LoVo (cell line): ENCODE measurements at regions not wholly inside any gene's neighbourhood (a gene's known extent, or its start where the extent isn't known, plus 50 kb on each side); places are given as distances from the start of the nearest gene placed in this dataset.

Experiments used
- DNase-seq: peaks from one replicate; pipeline ENCODE4 v3.0.0-alpha.2; 2016; ENCODE audit warnings: low spot score

GRCh38 chr17:77647531-77647930 lies 311.0 kb upstream of the TNRC6C start:
- DNase-seq: no peak

DNA sequence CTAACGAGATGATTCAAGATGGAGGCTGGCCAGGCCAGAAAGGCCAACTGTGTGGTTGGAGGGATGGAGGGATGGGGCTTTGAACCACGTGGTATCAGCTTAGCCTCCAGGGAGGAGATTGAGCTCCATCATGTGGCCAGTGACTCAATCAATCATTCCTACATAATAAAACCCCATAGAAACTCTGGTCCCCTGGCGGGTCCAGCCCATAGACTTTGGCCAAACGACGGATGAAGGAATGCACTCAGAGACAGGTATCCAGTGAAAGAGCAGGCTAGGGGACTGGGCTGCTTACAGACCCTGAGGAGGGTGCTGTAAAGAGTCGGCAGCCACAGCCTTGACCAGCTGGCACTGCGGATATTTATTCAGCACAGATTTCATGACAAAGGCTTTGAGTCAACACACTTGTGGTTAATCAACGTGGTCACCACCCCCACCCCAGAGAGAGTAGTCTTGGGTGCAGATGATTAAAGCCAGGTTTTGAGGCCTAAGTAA lies 308.7 kb upstream of the TNRC6C start:
- DNase-seq: no peak

- no peak for DNase-seq
Observed at GRCh38 chr17:77651988-77652387, 306.5 kb upstream of the TNRC6C start.

DNA sequence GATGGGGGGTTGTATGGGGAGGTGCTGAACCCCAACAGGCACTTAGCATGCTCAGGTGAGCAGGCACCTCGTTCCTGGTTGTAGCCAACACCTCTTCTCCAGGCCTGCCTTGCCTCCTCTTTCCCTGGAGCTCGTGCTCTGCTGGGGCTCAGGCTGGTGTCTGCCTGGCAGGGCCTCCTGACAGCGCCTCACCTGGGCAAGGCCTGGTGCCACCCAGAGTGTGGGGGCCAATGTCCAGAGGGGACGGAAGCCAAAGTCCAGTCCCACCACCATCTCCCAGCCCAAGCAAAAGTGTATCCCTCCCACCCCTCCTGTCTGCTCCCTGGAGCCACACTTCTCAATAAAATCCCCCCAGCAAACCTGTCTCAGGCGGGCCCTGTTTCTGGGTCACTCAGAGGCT lies 304.2 kb upstream of the TNRC6C start:
- no peak for DNase-seq

DNA sequence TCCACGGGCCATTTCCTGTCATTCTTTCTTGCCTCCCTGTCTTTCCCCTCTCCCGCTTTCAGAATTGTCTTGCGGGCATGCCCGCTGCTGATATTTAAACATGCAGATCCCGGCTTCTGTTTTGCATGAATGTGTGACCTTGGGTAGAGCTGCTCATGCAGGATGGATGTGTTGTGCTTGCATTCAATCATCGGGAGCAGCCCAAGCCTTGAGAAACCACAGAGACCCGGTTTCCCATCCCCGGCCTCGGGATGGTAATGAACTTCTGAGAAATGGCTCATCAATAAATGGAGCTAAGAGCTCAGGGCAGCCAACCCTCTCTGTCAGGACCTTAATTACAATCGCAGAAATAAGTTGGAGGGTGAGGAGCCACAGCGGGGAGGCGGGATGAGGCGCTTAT lies 303.7 kb upstream of the TNRC6C start:
- DNase-seq: no peak

DNA sequence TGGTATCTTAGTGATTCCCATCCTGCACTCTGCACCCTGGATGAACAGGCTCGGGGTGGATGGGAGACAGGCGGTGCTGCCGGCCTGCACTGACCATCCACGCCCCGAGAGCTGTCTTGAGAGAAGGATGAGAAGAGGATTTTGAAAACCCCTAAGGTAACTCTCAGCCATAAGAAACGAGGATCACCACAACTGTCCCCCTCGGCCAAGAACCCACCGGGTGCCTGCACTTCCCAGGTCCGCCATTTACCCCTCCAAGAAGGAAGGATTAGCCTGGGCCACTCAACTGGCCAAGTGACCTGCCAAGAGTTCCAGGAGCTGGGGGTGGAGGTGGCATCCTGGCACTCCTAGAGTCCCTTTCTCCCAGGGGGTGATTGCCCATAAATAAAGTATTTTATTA lies 302.4 kb upstream of the TNRC6C start:
- DNase-seq: no peak

DNA sequence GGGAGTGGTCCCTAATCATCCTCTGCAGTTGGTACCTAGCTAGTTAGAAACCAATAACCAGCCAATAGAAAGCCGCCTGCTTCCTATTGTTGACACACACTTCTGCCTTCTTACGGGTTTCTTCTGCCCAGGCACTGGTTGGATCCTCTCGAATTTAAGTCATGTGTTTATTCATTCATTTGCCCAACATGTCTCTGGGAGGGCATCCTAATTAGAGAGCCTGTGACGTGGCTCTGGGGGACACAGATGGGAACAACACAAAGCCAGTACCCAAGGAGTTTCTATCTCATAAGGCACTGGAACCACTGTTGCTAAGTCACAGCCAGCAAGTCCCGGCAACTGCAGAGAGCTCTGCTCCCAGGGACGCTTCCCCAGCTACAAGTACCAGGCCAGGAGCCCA lies 300.7 kb upstream of the TNRC6C start:
- DNase-seq: no peak

DNA sequence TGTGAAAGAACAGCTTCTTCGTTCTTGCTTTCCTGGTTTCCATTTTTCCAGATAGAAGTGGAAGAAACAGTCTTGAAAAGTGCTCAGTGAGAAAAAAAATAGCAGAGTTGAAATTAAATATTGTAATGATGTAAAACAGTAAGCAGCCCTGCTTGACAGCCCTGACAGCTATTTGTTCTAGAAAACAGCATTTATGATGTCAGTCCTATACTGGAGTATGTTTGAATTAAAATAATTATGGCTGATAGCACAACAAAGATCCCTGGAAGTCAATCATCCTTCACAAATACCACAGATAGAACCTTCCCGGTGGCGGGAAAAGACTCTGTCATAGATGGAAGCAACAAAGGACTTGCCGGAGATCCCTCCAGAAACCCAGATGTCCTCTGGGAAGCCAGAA lies 298.0 kb upstream of the TNRC6C start:
- no peak for DNase-seq

DNA sequence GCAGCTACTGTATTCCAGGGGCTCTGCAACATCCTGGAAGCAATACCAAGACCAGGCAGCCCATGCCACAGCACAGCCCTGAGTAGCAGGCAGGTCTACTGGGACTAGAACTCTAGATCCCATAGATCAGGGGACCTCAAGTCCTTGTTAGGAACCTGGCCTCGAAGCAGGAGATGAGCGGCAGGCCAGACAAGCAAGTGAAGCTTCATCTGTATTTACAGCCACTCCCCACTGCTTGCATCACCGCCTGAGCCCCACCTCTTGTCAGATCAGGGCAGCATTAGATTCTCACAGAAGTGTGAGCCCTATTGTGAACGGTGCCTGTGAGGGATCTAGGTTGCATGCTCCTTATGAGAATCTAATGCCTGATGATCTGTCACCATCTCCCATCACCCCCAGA lies 295.7 kb upstream of the TNRC6C start:
- no peak for DNase-seq

- no peak for DNase-seq
Observed at GRCh38 chr17:77664097-77664729, 294.3 kb upstream of the TNRC6C start.

- no peak for DNase-seq
Observed at GRCh38 chr17:77665833-77666232, 292.7 kb upstream of the TNRC6C start.

DNA sequence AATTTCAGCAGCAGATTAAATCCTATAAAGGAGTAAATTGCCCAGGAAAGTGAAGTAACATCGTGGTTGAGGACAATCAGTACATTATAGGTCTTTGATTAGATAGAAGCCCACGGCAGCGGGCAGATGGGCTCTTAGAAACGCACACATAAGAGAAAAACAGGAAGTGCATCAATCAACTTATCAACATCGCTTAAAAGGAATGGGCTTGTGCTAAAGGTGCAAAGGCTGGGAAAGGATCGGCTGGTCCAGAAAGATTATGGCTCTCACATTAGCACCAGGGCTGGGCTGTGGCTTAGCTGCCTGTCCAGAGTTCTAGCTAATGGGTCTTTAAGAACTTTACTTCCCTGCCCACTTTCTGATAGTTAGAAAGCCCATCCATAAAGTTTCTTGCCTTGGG lies 292.0 kb upstream of the TNRC6C start:
- DNase-seq: no peak

GRCh38 chr17:77666881-77667395 lies 291.6 kb upstream of the TNRC6C start:
- DNase-seq: no peak

- DNase-seq: no peak
Observed at GRCh38 chr17:77667478-77667877, 291.0 kb upstream of the TNRC6C start.

GRCh38 chr17:77668518-77668917 lies 290.0 kb upstream of the TNRC6C start:
- no peak for DNase-seq

DNA sequence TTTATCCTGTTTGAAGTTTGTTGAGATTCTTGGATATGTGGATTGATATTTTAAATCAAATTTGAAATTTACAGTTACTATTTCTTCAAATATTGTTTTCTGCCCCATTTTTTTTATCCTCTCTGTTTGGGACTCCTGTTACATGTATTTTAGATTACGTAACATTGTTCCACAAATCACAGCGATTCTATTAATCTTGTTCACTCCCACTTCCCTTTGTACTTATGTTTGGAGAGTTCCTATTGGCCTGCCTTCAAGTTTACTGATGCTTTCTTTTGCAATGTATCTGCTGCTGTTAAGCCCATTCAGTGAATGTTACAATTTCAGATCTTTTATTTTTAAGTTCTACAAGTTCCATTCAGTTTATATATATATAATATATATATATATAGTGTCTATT lies 288.3 kb upstream of the TNRC6C start:
- DNase-seq: no peak

- DNase-seq: no peak
Observed at GRCh38 chr17:77674358-77674757, 284.1 kb upstream of the TNRC6C start.

DNA sequence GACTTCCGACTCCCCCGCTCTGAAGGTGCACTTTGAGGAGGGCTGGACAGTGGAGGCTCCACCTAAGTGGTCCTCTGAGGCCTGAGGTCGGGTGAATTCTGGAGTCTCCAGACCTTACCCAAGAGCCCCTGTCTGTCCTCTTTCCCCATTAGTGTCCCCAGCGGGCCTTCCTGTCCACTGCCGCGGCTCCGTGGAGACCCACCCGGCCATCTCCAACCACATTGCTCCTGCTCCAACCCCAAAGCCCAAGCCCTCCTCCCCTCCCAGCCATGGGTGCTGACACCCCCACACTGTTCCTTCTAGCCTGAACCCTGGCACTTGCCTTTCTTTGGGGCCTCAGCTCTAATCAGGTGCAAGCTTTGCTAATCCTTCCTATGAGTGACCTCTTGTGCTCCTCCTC lies 283.1 kb upstream of the TNRC6C start:
- DNase-seq: no peak

DNA sequence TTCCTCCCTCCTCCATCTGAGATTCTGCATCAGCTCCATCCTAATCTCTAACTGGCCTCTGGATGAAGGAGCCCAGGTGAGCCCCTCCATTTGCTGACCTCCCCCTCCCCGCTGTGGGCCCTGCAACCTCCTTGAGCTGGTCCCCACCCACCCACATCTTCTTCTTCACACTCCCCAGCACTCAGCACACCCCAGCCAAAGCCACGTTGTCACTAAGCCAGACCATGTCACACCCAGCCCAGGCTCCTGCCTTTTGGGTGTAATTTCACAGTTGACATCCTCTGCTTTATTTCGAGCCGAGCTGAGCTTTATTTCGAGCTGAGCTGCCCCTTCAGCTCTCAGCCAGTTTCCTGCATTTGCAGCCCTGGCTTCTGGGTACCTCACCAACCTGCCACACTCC lies 282.7 kb upstream of the TNRC6C start:
- DNase-seq: no peak

DNA sequence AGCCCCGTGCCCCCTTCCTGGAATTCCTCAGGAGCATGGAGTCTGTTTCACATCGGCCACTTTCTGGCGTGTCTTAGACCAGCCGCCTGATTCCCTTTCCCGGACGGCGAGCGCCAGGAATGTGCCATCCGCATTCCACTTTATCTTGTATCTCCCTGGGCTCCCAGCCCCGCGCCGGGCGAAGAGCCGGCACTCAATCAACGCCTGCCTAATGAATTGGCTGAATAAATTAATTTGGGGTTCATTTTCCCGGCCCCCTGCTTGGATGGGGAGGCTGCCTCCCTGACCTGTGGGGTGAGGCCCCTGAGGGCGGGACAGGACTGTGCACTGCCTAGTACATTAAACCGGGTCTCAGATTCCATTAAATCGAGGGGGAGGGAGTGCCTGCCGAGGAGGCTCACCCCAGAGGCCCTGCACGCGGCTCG lies 282.3 kb upstream of the TNRC6C start:
- no peak for DNase-seq

GRCh38 chr17:77677211-77677610 lies 281.3 kb upstream of the TNRC6C start:
- no peak for DNase-seq

DNA sequence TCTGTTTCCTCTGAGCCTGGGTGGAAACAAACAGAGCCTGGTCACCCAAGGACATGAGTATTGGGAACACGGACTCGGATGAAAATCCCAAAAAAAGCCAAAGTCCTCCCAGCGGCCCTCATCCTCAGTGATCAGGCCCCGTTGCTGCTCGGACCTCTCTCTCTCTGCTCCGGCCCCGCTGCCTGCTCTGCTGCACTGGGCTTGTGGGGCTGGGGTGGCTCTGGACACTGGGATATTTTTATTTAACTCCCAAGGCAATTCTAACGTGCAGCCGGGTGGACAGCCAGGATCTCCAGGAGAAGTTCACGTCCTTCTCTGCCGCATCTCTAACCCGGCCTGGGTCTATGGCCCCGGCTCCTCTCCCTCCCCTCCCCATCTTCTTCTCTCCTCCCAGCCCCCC lies 280.9 kb upstream of the TNRC6C start:
- DNase-seq: no peak

DNA sequence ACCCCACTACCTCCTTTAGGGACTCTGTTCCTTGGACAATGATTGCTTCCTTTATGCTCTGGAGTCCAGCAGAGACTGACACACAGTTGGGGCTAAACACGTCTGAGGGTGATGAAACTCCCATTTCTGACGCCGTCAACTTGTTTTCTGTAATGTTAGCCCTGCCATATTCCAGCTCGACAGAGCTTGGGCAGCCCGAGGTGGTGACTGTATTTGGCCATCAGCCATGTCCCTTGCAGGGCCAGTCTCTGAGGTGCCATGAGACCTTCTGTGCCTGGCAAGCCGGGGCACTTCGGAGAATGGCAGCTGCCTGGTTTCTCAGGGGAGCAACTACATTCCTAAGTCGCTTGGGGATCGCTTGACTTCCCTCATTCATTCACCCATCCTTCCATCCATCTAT lies 278.9 kb upstream of the TNRC6C start:
- DNase-seq: no peak

DNA sequence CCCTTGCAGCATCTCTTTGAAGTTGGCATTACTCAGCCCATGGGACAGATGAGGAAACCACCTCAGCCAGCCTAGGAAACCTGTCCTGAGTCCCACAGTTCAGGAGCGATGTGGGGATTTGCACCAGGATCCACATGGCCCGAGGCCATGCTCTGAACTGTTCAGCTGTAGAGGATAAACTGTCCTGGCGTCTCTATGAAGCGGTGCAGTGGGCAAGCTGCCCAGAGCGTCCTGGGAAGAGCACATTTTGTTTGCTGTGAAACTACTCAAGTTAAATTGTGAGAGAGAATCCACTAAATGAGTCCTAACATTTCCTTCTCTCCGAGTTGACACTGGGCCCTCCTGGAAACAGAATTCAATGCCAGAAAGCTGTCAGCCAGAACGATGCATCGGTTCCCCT lies 276.6 kb upstream of the TNRC6C start:
- no peak for DNase-seq
